GM12878 (cell line): ENCODE measurements at regions not wholly inside any gene's neighbourhood (a gene's known extent, or its start where the extent isn't known, plus 50 kb on each side); places are given as distances from the start of the nearest gene placed in this dataset.

ENCODE experiments used
- ATAC-seq: fragments of 200-7000 bp; cut with Tn5 transposase; 3 replicates; pipeline ENCODE4 v1.9.1; 2020; ENCODE audit warnings: mild to moderate bottlenecking, moderate library complexity
- BruUV-seq: library from RNA; stranded (reverse); fragments of 400-500 nt; replicated peaks from 2 replicates; lab custom pipeline; 2021; lab: Mats Ljungman, UMichigan
- CTCF ChIA-PET: fragments of 300-600 bp; sonication (Branson Sonifier 250); formaldehyde crosslinking; extraction: SDS; loops from one replicate; lab custom pipeline; 2021; ENCODE audit warnings: inconsistent platforms; lab: Yijun Ruan, JAX
- POLR2A ChIA-PET: fragments of 350-600 bp; formaldehyde crosslinking; extraction: SDS; loops from one replicate; lab custom pipeline; 2021; ENCODE audit warnings: inconsistent platforms; lab: Charles Lee
- RAD21 ChIA-PET: fragments of 300-600 bp; sonication (Branson Sonifier 250); formaldehyde crosslinking; loops from one replicate; lab custom pipeline; 2023; ENCODE audit warnings: antibody characterized with exemption; ENCODE audit not compliant: unreplicated experiment; lab: Charles Lee
- SMC1A ChIA-PET: fragments of 300-600 bp; sonication (Branson Sonifier 250); formaldehyde crosslinking; loops from one replicate; lab custom pipeline; 2023; ENCODE audit not compliant: unreplicated experiment, uncharacterized antibody; lab: Charles Lee
- DNase-seq: peaks from one replicate; pipeline ENCODE4 v3.0.0-alpha.2; 2011; ENCODE audit warnings: low read depth, low spot score
- FAIRE-seq: peaks from 3 replicates; lab custom pipeline; 2011; peaks lifted over from hg19 to GRCh38; lab: Jason Lieb, UNC
- H2AFZ ChIP-seq: 2 replicates; pipeline ENCODE4 v1.6.0; 2011; ENCODE audit warnings: low read depth, low read length, control low read depth; ENCODE audit not compliant: control insufficient read depth
- H3K27ac ChIP-seq: 2 replicates; pipeline ENCODE4 v1.5.1; 2011; ENCODE audit warnings: control low read depth; ENCODE audit not compliant: control insufficient read depth, insufficient read depth
- H3K27me3 ChIP-seq, 2 experiments: replicated peaks in 1 of 2; 2 replicates each; pipeline versions ENCODE4 v1.6.0 to v1.6.1; 2011; ENCODE audit warnings: low read length in 1 of 2; ENCODE audit not compliant: control insufficient read depth in 2 of 2, insufficient read depth in 2 of 2
- H3K36me3 ChIP-seq, 2 experiments: 2 replicates each; pipeline ENCODE4 v1.5.1; 2011; ENCODE audit warnings: low read length in 1 of 2; ENCODE audit not compliant: control insufficient read depth in 2 of 2, insufficient read depth in 2 of 2
- H3K4me1 ChIP-seq: 2 replicates; pipeline ENCODE4 v1.6.1; 2011; ENCODE audit warnings: mild to moderate bottlenecking, low read length, moderate library complexity, mixed read lengths; ENCODE audit not compliant: control insufficient read depth, insufficient read depth
- H3K4me2 ChIP-seq: 2 replicates; pipeline ENCODE4 v1.6.0; 2011; ENCODE audit warnings: control low read depth; ENCODE audit not compliant: control insufficient read depth, insufficient read depth
- H3K4me3 ChIP-seq: fragments of 200-600 bp; sonication (generic); 2 replicates; pipeline ENCODE4 v1.5.1; 2016
- H3K79me2 ChIP-seq: 2 replicates; pipeline ENCODE4 v1.6.0; 2011; ENCODE audit warnings: low read length; ENCODE audit not compliant: control insufficient read depth, insufficient read depth
- H3K9ac ChIP-seq: 2 replicates; pipeline ENCODE4 v1.8.0; 2011; ENCODE audit warnings: low read length, control low read depth, mixed read lengths; ENCODE audit not compliant: control insufficient read depth, insufficient read depth
- H3K9me3 ChIP-seq: replicated peaks from 3 replicates; pipeline ENCODE4 v1.5.1; 2011; ENCODE audit warnings: mild to moderate bottlenecking, low read length; ENCODE audit not compliant: control insufficient read depth, insufficient read depth
- H4K20me1 ChIP-seq: 2 replicates; pipeline ENCODE4 v1.6.0; 2011; ENCODE audit not compliant: control insufficient read depth, insufficient read depth
- ETV6 ChIP-seq, 2 experiments: fragments of 450-650 bp in 1 of 2; IDR thresholded peaks in 1 of 2; conservative IDR thresholded peaks in 1 of 2; 2 replicates each; pipeline ENCODE4 v1.6.1; 2014; ENCODE audit warnings: antibody characterized with exemption in 1 of 2, borderline replicate concordance in 1 of 2, low read depth in 1 of 2, mild to moderate bottlenecking in 1 of 2, moderate library complexity in 1 of 2
- GABPA ChIP-seq: IDR thresholded peaks from 2 replicates; pipeline ENCODE4 v1.6.1; 2014; ENCODE audit warnings: antibody characterized with exemption, low read depth, mild to moderate bottlenecking, inconsistent platforms
- IKZF1 ChIP-seq: fragments of 450-650 bp; conservative IDR thresholded peaks from 2 replicates; pipeline ENCODE4 v1.6.1; 2017; ENCODE audit warnings: antibody characterized with exemption, mild to moderate bottlenecking
- IKZF2 ChIP-seq, 2 experiments: fragments of 450-650 bp; IDR thresholded peaks; 2 replicates each; pipeline ENCODE4 v1.6.1; 2017; ENCODE audit warnings: mild to moderate bottlenecking in 2 of 2, moderate library complexity in 2 of 2
- KDM1A ChIP-seq: fragments of 200-600 bp; sonication (generic); IDR thresholded peaks from 2 replicates; pipeline ENCODE4 v1.6.1; 2016; ENCODE audit warnings: borderline replicate concordance
- MTA2 ChIP-seq: fragments of 450-650 bp; IDR thresholded peaks from 2 replicates; pipeline ENCODE4 v1.6.1; 2016; ENCODE audit warnings: low read depth, mild to moderate bottlenecking, moderate library complexity
- NR2C2 ChIP-seq: IDR thresholded peaks from 2 replicates; pipeline ENCODE4 v1.6.1; 2011; ENCODE audit warnings: borderline replicate concordance, low read depth; ENCODE audit not compliant: control insufficient read depth, insufficient read length
- NRF1 ChIP-seq: conservative IDR thresholded peaks from 2 replicates; pipeline ENCODE4 v1.6.1; 2011; ENCODE audit warnings: mild to moderate bottlenecking, low read depth, low read length, improper control_type of control experiment
- SMARCA5 ChIP-seq: fragments of 450-650 bp; IDR thresholded peaks from 2 replicates; pipeline ENCODE4 v1.6.1; 2017; ENCODE audit warnings: mild to moderate bottlenecking
- SPI1 ChIP-seq: IDR thresholded peaks from 2 replicates; pipeline ENCODE4 v1.6.1; 2011; ENCODE audit warnings: low read depth, mild to moderate bottlenecking, low read length, moderate library complexity, borderline replicate concordance; ENCODE audit not compliant: insufficient read depth
- ZBED1 ChIP-seq: IDR thresholded peaks from 2 replicates; pipeline ENCODE4 v1.6.1; 2016; ENCODE audit warnings: borderline replicate concordance
- ZNF217 ChIP-seq: fragments of 450-650 bp; IDR thresholded peaks from 2 replicates; pipeline ENCODE4 v1.6.1; 2017; ENCODE audit warnings: antibody characterized with exemption, mild to moderate bottlenecking
- ZNF622 ChIP-seq: fragments of 450-650 bp; IDR thresholded peaks from 2 replicates; pipeline ENCODE4 v1.6.1; 2017; ENCODE audit warnings: mild to moderate bottlenecking, inconsistent platforms
- WGBS: methylation state at CpG from one replicate; pipeline ENCODE4 v1.1.6; 2016; ENCODE audit warnings: low lambda C conversion rate; ENCODE audit not compliant: insufficient replicate concordance, insufficient coverage; ENCODE audit errors: missing lambda C conversion rate; 5-methylcytosine and 5-hydroxymethylcytosine counted together
- in situ Hi-C: fragments of 300-500 bp; cut with MboI; formaldehyde crosslinking; loops from 9 replicates; pipeline ENCODE4 v1.14.3; 2018; ENCODE audit warnings: mixed read lengths
- intact Hi-C: fragments of 100-400 bp; cut with micrococcal nuclease; formaldehyde crosslinking; loops from one replicate; pipeline ENCODE4 v1.14.2; 2022; ENCODE audit not compliant: unreplicated experiment
- TF ChIP-seq, protein P1 (sequence below): IDR thresholded peaks from 2 replicates; pipeline ENCODE4 v1.6.1; 2012; ENCODE audit warnings: low read depth, low read length, improper control_type of control experiment
- TF ChIP-seq, protein P2 (sequence below): fragments of 450-650 bp; IDR thresholded peaks from 2 replicates; pipeline ENCODE4 v1.6.1; 2017; ENCODE audit warnings: low read depth, mild to moderate bottlenecking, moderate library complexity
- TF ChIP-seq, protein P3 (sequence below): IDR thresholded peaks from 2 replicates; pipeline ENCODE4 v1.6.1; 2012; ENCODE audit warnings: mild to moderate bottlenecking, low read depth, low read length

DNA sequence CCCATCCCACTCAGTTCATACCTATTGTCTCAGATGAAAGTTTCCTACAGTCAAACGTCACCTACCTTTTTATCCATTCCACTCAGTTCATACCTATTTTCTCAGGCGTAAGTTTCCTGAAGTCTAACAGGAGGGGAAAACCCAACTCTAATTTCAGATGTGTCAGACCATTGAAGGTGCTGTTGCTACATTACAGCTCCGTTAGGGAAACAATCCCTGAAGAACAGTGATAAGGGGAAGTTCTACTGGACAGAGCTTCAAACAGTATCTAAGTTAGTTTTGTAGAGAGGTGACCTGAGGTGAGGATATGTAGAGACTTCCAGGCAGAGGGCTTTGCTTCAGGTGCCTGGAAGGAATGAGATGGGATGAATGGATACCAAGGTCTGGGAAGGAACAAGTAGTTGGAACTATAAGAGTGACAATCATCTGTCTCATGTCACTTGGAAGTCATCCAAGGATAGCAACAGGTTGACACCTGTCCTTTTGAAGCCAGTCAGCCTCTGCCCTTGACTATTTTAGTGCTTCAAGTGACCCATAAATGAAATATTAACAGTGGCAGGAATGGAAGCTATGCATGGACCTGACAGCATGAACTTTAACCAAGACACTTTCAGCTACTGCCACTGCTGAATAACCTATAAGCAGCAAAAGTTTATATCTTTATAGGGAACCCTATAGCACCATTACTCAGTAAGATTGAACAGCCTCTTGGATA lies 191.6 kb upstream of the MOCS1 start:
- no peaks in the 10 kb centered on the region for H3K79me2 ChIP-seq
- no peaks in the 10 kb centered on the region for H3K4me1 ChIP-seq
- no peak overlapping the region for H3K4me3 ChIP-seq
- no peak overlapping the region for H3K4me2 ChIP-seq
- no peaks in the 10 kb centered on the region for H4K20me1 ChIP-seq
- in situ Hi-C loops: no loop called here
- POLR2A ChIA-PET: interaction anchor here (0.9 to 1.0 kb wide), 3 partner anchors 11 to 26 kb away, joined by 3 to 4 read pairs (median 3); no protein-coding TSS in a partner anchor
- H3K9me3 ChIP-seq: no peaks in the 10 kb centered on the region
- H3K36me3 ChIP-seq: no peaks in the 10 kb centered on the region
- no peak for DNase-seq
- no peaks in the 10 kb centered on the region for H3K27me3 ChIP-seq
- H3K27ac ChIP-seq: no peak overlapping the region
- SMC1A ChIA-PET: interaction anchor here (0.6 to 3.1 kb wide), 16 partner anchors 10 to 146 kb away, joined by 3 to 29 read pairs (median 3); no protein-coding TSS in a partner anchor
- no peak for ATAC-seq
- CTCF ChIA-PET: interaction anchor here (1.4 to 3.4 kb wide), 3 partner anchors 10 to 25 kb away, joined by 6 to 10 read pairs (median 8); no protein-coding TSS in a partner anchor
- no peak overlapping the region for H3K9ac ChIP-seq
- 9% methylated on average over 3 of the region's 3 CpGs for WGBS
- intact Hi-C loops: no loop called here
- FAIRE-seq: no peak
- H2AFZ ChIP-seq: no peak overlapping the region
- no peak for TF ChIP-seq SPI1
- no peak for TF ChIP-seq KDM1A
- TF ChIP-seq GABPA: no peak
- TF ChIP-seq NR2C2: no peak
- TF ChIP-seq ZNF622: no peak
- TF ChIP-seq IKZF2 (IDR thresholded peaks at IDR 0.05): peak; percentile 41 to 43; a peak in 2 of 4 replicates
- no peak for TF ChIP-seq ZBED1
- TF ChIP-seq, protein P1, sequence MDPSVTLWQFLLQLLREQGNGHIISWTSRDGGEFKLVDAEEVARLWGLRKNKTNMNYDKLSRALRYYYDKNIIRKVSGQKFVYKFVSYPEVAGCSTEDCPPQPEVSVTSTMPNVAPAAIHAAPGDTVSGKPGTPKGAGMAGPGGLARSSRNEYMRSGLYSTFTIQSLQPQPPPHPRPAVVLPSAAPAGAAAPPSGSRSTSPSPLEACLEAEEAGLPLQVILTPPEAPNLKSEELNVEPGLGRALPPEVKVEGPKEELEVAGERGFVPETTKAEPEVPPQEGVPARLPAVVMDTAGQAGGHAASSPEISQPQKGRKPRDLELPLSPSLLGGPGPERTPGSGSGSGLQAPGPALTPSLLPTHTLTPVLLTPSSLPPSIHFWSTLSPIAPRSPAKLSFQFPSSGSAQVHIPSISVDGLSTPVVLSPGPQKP: no peak
- TF ChIP-seq, protein P2, sequence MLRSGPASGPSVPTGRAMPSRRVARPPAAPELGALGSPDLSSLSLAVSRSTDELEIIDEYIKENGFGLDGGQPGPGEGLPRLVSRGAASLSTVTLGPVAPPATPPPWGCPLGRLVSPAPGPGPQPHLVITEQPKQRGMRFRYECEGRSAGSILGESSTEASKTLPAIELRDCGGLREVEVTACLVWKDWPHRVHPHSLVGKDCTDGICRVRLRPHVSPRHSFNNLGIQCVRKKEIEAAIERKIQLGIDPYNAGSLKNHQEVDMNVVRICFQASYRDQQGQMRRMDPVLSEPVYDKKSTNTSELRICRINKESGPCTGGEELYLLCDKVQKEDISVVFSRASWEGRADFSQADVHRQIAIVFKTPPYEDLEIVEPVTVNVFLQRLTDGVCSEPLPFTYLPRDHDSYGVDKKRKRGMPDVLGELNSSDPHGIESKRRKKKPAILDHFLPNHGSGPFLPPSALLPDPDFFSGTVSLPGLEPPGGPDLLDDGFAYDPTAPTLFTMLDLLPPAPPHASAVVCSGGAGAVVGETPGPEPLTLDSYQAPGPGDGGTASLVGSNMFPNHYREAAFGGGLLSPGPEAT: peak; percentile 51; the same call in 1 of the 2 replicates
- peak; percentile 61; the same call in 1 of the 2 replicates for TF ChIP-seq IKZF1
- TF ChIP-seq, protein P3, sequence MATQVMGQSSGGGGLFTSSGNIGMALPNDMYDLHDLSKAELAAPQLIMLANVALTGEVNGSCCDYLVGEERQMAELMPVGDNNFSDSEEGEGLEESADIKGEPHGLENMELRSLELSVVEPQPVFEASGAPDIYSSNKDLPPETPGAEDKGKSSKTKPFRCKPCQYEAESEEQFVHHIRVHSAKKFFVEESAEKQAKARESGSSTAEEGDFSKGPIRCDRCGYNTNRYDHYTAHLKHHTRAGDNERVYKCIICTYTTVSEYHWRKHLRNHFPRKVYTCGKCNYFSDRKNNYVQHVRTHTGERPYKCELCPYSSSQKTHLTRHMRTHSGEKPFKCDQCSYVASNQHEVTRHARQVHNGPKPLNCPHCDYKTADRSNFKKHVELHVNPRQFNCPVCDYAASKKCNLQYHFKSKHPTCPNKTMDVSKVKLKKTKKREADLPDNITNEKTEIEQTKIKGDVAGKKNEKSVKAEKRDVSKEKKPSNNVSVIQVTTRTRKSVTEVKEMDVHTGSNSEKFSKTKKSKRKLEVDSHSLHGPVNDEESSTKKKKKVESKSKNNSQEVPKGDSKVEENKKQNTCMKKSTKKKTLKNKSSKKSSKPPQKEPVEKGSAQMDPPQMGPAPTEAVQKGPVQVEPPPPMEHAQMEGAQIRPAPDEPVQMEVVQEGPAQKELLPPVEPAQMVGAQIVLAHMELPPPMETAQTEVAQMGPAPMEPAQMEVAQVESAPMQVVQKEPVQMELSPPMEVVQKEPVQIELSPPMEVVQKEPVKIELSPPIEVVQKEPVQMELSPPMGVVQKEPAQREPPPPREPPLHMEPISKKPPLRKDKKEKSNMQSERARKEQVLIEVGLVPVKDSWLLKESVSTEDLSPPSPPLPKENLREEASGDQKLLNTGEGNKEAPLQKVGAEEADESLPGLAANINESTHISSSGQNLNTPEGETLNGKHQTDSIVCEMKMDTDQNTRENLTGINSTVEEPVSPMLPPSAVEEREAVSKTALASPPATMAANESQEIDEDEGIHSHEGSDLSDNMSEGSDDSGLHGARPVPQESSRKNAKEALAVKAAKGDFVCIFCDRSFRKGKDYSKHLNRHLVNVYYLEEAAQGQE: no peak
- TF ChIP-seq ZNF217: no peak
- no peak for TF ChIP-seq NRF1
- no peak for TF ChIP-seq MTA2
- TF ChIP-seq SMARCA5: no peak
- TF ChIP-seq ETV6 (conservative IDR thresholded peaks at IDR 0.05 in 1 of 2, IDR thresholded peaks at IDR 0.05 in 1 of 2; ENCODE audit: borderline replicate concordance in 1 of 2, low read depth in 1 of 2): no peak
- TF ChIP-seq, all 136 proteins: peak for 3
- no TSS peak for BruUV-seq
- RAD21 ChIA-PET: interaction anchor here (0.9 to 2.2 kb wide), 5 partner anchors 12 to 182 kb away, joined by 3 to 9 read pairs (median 4); no protein-coding TSS in a partner anchor
